ENCODE measurements at regions not wholly inside any gene's neighbourhood (a gene's known extent, or its start where the extent isn't known, plus 50 kb on each side); places are given as distances from the start of the nearest gene placed in this dataset.

- Histone ChIP-seq H3K4me2 (ENCODE audit: insufficient read depth in 1 of 2, low read depth in 2 of 2, low read length in 2 of 2) (no peak overlapping the region), H3K4me3 (ENCODE audit: extremely low read depth in 1 of 4, insufficient read depth in 2 of 4, low read depth in 3 of 4, low read length in 4 of 4) (no peak overlapping the region), H2BK20ac (ENCODE audit: low read length) (no peak overlapping the region), H3K4me1 (replicated peaks in 1 of 4; ENCODE audit: control insufficient read depth in 3 of 4, insufficient read depth in 4 of 4, low read length in 3 of 4) (no peaks in the 10 kb centered on the region), H3K23ac (ENCODE audit: insufficient read length) (no peak overlapping the region), H3K18ac (ENCODE audit: extremely low read depth, low read length) (no peak overlapping the region), H4K8ac (ENCODE audit: extremely low read depth, insufficient read depth, low read length) (no peak overlapping the region), H3K4ac (replicated peaks; ENCODE audit: insufficient read length, low read depth, low read length) (no peak overlapping the region), H3K56ac (replicated peaks; ENCODE audit: insufficient read length, low read depth, low read length) (no peak overlapping the region), H3K9ac (replicated peaks in 1 of 4; ENCODE audit: extremely low read depth in 1 of 4, low read depth in 3 of 4, low read length in 3 of 4) (no peak overlapping the region), H3K79me2 (ENCODE audit: control insufficient read depth in 1 of 2, insufficient read depth in 2 of 2, low read length in 2 of 2) (no peaks in the 10 kb centered on the region), H4K5ac (ENCODE audit: insufficient read length, low read depth, low read length) (no peak overlapping the region), H2AFZ (ENCODE audit: low read length) (no peak overlapping the region), H3K27ac (ENCODE audit: low read depth, low read length) (no peak overlapping the region), H3K23me2 (ENCODE audit: low read depth, low read length) (no peaks in the 10 kb centered on the region), H4K91ac (replicated peaks; ENCODE audit: insufficient read length, low read length) (no peak overlapping the region), H3K36me3 (ENCODE audit: control insufficient read depth in 2 of 4, insufficient read depth in 4 of 4, low read length in 3 of 4) (no peaks in the 10 kb centered on the region), H3K27me3 (replicated peaks in 1 of 4; ENCODE audit: control insufficient read depth in 3 of 4, extremely low read depth in 1 of 4, insufficient read depth in 3 of 4, low read length in 3 of 4) (no peaks in the 10 kb centered on the region), H3K9me3 (ENCODE audit: insufficient read depth in 2 of 2, low read depth in 1 of 2, low read length in 1 of 2) (no peaks in the 10 kb centered on the region), H2BK15ac (ENCODE audit: low read length) (no peak overlapping the region), H2AK5ac (ENCODE audit: low read depth, low read length) (no peak overlapping the region), H4K20me1 (replicated peaks in 1 of 2; ENCODE audit: control insufficient read depth in 1 of 2, insufficient read depth in 2 of 2, low read length in 2 of 2) (no peaks in the 10 kb centered on the region), H3K14ac (ENCODE audit: insufficient read length) (no peak overlapping the region), H2BK120ac (replicated peaks; ENCODE audit: low read depth, low read length) (no peak overlapping the region), H3K79me1 (ENCODE audit: low read depth, low read length) (no peaks in the 10 kb centered on the region), H2BK5ac (ENCODE audit: low read depth, low read length) (no peak overlapping the region), H2BK12ac (ENCODE audit: low read depth, low read length) (no peak overlapping the region)
- CTCF ChIA-PET (ENCODE audit: partially characterized antibody): no interaction called here
- FAIRE-seq (no peak), DNase-seq (ENCODE audit: low read depth in 1 of 2, low spot score in 2 of 2) (no peak)
- WGBS, 2 experiments (ENCODE audit: extremely low coverage in 1 of 2, insufficient coverage in 1 of 2, insufficient read length in 1 of 2, insufficient replicate concordance in 2 of 2, low coverage in 1 of 2, low lambda C conversion rate in 2 of 2, missing lambda C conversion rate in 1 of 2): 76% methylated on average over 9 of the region's 9 CpGs; no CpG with 5 or more reads in 1 of the 2 experiments
- POLR2A ChIA-PET (ENCODE audit: partially characterized antibody): no interaction called here
- TF ChIP-seq POLR2A (IDR thresholded peaks at IDR 0.05; ENCODE audit: control extremely low read depth in 1 of 2, low read depth in 2 of 2, low read length in 2 of 2) (no peak), TEAD4 (IDR thresholded peaks at IDR 0.05; ENCODE audit: low read depth, low read length) (no peak), CBX8 (IDR thresholded peaks at IDR 0.05; ENCODE audit: borderline replicate concordance, low read depth, low read length) (no peak), YY1 (IDR thresholded peaks at IDR 0.05; ENCODE audit: low read depth, low read length) (no peak), CEBPB (IDR thresholded peaks at IDR 0.05; ENCODE audit: low read depth, low read length) (no peak), HDAC6 (IDR thresholded peaks at IDR 0.05; ENCODE audit: low read depth, low read length) (no peak), JUN (IDR thresholded peaks at IDR 0.05; ENCODE audit: low read depth, low read length) (no peak)
Measured at GRCh38 chr7:26480156-26480555, 188.5 kb downstream of the SNX10 start.
